OCI-LY7 (cell line): ENCODE measurements at regions not wholly inside any gene's neighbourhood (a gene's known extent, or its start where the extent isn't known, plus 50 kb on each side); places are given as distances from the start of the nearest gene placed in this dataset.

Experiments used
- BruUV-seq: library from RNA; stranded (reverse); fragments of 400-500 nt; replicated peaks from 2 replicates; lab custom pipeline; 2021; lab: Mats Ljungman, UMichigan
- CTCF ChIA-PET: fragments of 300-600 bp; sonication (Branson Sonifier 250); formaldehyde crosslinking; loops from one replicate; lab custom pipeline; 2022; ENCODE audit warnings: antibody characterized with exemption; ENCODE audit not compliant: unreplicated experiment; lab: Charles Lee
- POLR2A ChIA-PET: fragments of 300-600 bp; sonication (Branson Sonifier 250); formaldehyde crosslinking; loops from one replicate; lab custom pipeline; 2022; ENCODE audit warnings: antibody characterized with exemption; lab: Charles Lee
- DNase-seq: peaks from one replicate; pipeline ENCODE4 v3.0.0-alpha.2; 2015; ENCODE audit warnings: low spot score
- H2AFZ ChIP-seq: fragments of 200-600 bp; sonication (generic), shearing (Covaris generic); 2 replicates; pipeline ENCODE4 v1.6.1; 2014; ENCODE audit warnings: mild to moderate bottlenecking, antibody characterized with exemption, low read length, moderate library complexity
- H3K27ac ChIP-seq: fragments of 200-600 bp; sonication (generic); 2 replicates; pipeline ENCODE4 v1.5.1; 2014; ENCODE audit warnings: mixed run types, low read depth, mild to moderate bottlenecking, moderate library complexity, low read length, inconsistent platforms; ENCODE audit not compliant: poor library complexity, severe bottlenecking
- H3K36me3 ChIP-seq: fragments of 200-600 bp; sonication (generic); 2 replicates; pipeline ENCODE4 v1.6.1; 2014; ENCODE audit warnings: mild to moderate bottlenecking, antibody characterized with exemption, low read length, moderate library complexity, mixed read lengths; ENCODE audit not compliant: insufficient read depth
- H3K4me1 ChIP-seq: fragments of 200-600 bp; sonication (generic); 2 replicates; pipeline ENCODE4 v1.5.1; 2014; ENCODE audit warnings: mild to moderate bottlenecking, low read length; ENCODE audit not compliant: insufficient read depth, poor library complexity, severe bottlenecking
- H3K4me2 ChIP-seq: fragments of 200-600 bp; sonication (generic); 2 replicates; pipeline ENCODE4 v1.6.1; 2014; ENCODE audit warnings: mild to moderate bottlenecking, low read length
- H3K4me3 ChIP-seq: fragments of 200-600 bp; sonication (generic); 2 replicates; pipeline ENCODE4 v1.5.1; 2014; ENCODE audit warnings: mild to moderate bottlenecking, low read depth, low read length; ENCODE audit not compliant: poor library complexity, severe bottlenecking
- H3K79me2 ChIP-seq: fragments of 200-600 bp; sonication (generic); 2 replicates; pipeline ENCODE4 v1.6.1; 2016; ENCODE audit warnings: low read depth, mild to moderate bottlenecking, low read length, moderate library complexity, mixed read lengths; ENCODE audit not compliant: insufficient read depth
- H3K9me2 ChIP-seq: fragments of 200-600 bp; sonication (generic); 2 replicates; pipeline ENCODE4 v1.6.1; 2016; ENCODE audit warnings: mild to moderate bottlenecking, low read length, mixed read lengths; ENCODE audit not compliant: insufficient read depth
- H3K9me3 ChIP-seq: fragments of 200-600 bp; sonication (generic); 2 replicates; pipeline ENCODE4 v1.6.1; 2014; ENCODE audit warnings: mild to moderate bottlenecking, mixed run types, low read length, mixed read lengths
- H4K20me1 ChIP-seq: fragments of 200-600 bp; sonication (generic); 2 replicates; pipeline ENCODE4 v1.6.1; 2014; ENCODE audit warnings: mild to moderate bottlenecking, antibody characterized with exemption, low read length, moderate library complexity, mixed read lengths; ENCODE audit not compliant: insufficient read depth
- EZH2phosphoT487 ChIP-seq: fragments of 200-600 bp; sonication (generic); IDR thresholded peaks from 2 replicates; pipeline ENCODE4 v1.6.1; 2018; ENCODE audit warnings: low read depth, borderline replicate concordance, mild to moderate bottlenecking, mixed run types, antibody characterized with exemption, low read length, moderate library complexity, mixed read lengths
- intact Hi-C: fragments of 100-400 bp; cut with micrococcal nuclease; formaldehyde crosslinking; loops from one replicate; pipeline ENCODE4 v1.10.0; 2022; ENCODE audit not compliant: unreplicated experiment
- TF ChIP-seq, protein P1 (sequence below): fragments of 200-600 bp; sonication (generic); conservative IDR thresholded peaks from 2 replicates; pipeline ENCODE4 v1.5.1; 2014; ENCODE audit warnings: mild to moderate bottlenecking, antibody characterized with exemption, low read length, moderate library complexity, mixed read lengths

DNA sequence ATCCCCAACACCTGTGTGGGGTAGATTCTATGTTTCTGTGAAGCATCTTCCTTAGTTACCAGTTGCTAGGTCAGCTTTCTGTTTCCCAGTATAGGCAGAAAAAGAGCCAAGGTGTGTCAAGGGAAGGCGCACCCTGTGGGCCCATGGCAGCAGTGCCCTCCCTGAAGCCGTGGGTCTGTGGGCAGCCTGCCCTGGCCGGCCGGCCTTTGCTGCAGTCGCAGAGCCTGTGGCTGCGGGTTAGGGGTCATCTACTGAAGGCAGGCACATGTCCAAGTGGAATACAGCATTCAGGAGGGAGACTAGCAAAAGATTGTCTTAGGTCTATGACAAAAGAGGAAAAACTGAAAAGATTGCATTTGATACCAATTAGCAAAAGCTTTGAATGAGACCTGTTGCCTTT, 214.0 kb downstream of the IRS2 start:
- H3K9me3 ChIP-seq: no peaks in the 10 kb centered on the region
- no peaks in the 10 kb centered on the region for H3K36me3 ChIP-seq
- no peaks in the 10 kb centered on the region for H3K4me1 ChIP-seq
- no peak overlapping the region for H3K4me3 ChIP-seq
- no peaks in the 10 kb centered on the region for H4K20me1 ChIP-seq
- BruUV-seq: no TSS peak
- H3K27ac ChIP-seq: no peak overlapping the region
- H3K9me2 ChIP-seq: no peaks in the 10 kb centered on the region
- no peak overlapping the region for H2AFZ ChIP-seq
- intact Hi-C loops: no loop called here
- CTCF ChIA-PET: no interaction called here
- no peak overlapping the region for H3K4me2 ChIP-seq
- H3K79me2 ChIP-seq: no peaks in the 10 kb centered on the region
- POLR2A ChIA-PET: no interaction called here
- DNase-seq: no peak
- TF ChIP-seq EZH2phosphoT487: no peak
- TF ChIP-seq, protein P1, sequence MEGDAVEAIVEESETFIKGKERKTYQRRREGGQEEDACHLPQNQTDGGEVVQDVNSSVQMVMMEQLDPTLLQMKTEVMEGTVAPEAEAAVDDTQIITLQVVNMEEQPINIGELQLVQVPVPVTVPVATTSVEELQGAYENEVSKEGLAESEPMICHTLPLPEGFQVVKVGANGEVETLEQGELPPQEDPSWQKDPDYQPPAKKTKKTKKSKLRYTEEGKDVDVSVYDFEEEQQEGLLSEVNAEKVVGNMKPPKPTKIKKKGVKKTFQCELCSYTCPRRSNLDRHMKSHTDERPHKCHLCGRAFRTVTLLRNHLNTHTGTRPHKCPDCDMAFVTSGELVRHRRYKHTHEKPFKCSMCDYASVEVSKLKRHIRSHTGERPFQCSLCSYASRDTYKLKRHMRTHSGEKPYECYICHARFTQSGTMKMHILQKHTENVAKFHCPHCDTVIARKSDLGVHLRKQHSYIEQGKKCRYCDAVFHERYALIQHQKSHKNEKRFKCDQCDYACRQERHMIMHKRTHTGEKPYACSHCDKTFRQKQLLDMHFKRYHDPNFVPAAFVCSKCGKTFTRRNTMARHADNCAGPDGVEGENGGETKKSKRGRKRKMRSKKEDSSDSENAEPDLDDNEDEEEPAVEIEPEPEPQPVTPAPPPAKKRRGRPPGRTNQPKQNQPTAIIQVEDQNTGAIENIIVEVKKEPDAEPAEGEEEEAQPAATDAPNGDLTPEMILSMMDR: no peak

DNA sequence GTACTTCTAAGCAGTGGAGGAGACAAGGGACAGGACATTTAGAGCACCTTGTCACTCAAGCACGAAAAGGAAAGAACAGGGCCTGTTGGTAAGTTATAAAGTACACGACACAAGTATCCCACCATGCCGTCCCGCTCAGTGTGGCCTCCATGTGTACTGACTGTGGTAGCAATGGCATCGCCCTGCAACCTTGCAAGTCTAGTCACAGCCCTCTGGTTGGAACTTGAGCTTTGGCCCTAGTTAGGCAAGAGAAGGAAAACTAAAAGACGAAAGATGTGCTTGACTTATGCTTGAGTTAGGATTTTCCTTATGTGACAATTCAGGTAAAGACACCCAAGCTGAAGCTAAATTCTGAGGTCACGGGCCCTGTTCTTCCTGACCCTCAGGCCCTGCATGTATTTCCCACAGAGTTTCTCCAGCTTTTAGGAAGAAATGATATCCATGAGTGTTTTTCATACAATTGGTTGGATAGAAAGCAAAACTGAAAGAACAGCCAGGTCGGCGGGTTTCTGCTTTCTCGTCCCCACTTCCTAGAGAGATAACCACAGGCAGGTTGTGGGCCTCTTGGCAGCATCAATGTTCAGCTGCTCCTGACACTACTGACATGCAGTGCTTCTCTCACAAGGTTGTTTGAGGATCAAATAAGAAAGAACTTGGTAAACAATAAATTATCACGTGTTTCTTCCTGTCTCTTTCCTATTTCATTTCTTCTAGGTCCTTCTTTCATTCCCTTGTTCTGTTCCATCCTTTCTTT, 216.2 kb downstream of the IRS2 start:
- BruUV-seq: no TSS peak
- no peak overlapping the region for H3K27ac ChIP-seq
- H2AFZ ChIP-seq: no peak overlapping the region
- ChIA-PET CTCF (no interaction called here), POLR2A (no interaction called here)
- no peak overlapping the region for H3K4me2 ChIP-seq
- TF ChIP-seq, protein P1: no peak
- no peak for TF ChIP-seq EZH2phosphoT487
- no peaks in the 10 kb centered on the region for H3K4me1 ChIP-seq
- H3K36me3 ChIP-seq: no peaks in the 10 kb centered on the region
- H3K9me2 ChIP-seq: no peaks in the 10 kb centered on the region
- H3K9me3 ChIP-seq: no peaks in the 10 kb centered on the region
- intact Hi-C loops: no loop called here
- DNase-seq: no peak
- no peaks in the 10 kb centered on the region for H4K20me1 ChIP-seq
- H3K4me3 ChIP-seq: no peak overlapping the region
- no peaks in the 10 kb centered on the region for H3K79me2 ChIP-seq

DNA sequence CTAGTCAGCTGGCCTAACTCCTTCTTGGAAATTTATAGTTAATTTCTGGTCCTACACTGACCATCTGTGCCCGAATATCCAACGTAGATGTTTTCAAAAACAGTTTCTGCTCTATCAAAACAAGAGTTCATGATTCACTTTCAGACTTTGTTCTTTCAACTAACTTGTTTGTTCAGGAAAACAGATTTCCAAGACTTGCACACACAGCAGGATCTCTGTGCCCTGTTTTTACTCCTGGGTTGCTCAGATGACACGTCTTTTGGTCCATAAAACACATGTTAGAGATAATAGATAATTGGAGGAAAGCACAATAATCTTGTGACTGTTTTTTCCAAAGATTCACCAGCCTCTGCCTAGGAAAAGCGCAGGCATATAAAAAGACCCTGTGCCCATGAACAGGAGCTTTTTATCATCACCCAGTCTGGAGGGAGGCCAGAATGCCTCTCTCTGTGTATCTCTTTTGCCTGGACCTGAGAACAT, 218.0 kb downstream of the IRS2 start:
- intact Hi-C loops: no loop called here
- Histone ChIP-seq H3K4me1 (no peaks in the 10 kb centered on the region), H3K9me2 (no peaks in the 10 kb centered on the region), H3K9me3 (no peaks in the 10 kb centered on the region), H3K79me2 (no peaks in the 10 kb centered on the region), H4K20me1 (no peaks in the 10 kb centered on the region), H2AFZ (no peak overlapping the region), H3K36me3 (no peaks in the 10 kb centered on the region), H3K4me2 (no peak overlapping the region), H3K4me3 (no peak overlapping the region), H3K27ac (no peak overlapping the region)
- ChIA-PET CTCF (no interaction called here), POLR2A (no interaction called here)
- TF ChIP-seq EZH2phosphoT487: no peak
- TF ChIP-seq, protein P1: no peak
- no TSS peak for BruUV-seq
- DNase-seq: no peak
